Osteocyte (in vitro differentiated cells): ENCODE measurements at regions not wholly inside any gene's neighbourhood (a gene's known extent, or its start where the extent isn't known, plus 50 kb on each side); places are given as distances from the start of the nearest gene placed in this dataset.
A peak's percentile ranks its signal among the peaks of the same experiment; 100 is the strongest.

ENCODE experiments used
- DNase-seq: peaks from one replicate; pipeline ENCODE4 v3.0.0; 2021; ENCODE audit warnings: mixed read lengths; ENCODE audit not compliant: unreplicated experiment; ENCODE audit errors: extremely low spot score
- H3K27ac Mint-ChIP-seq: one replicate; pipeline ENCODE4 v1.8.0; 2021; ENCODE audit warnings: mild to moderate bottlenecking, mixed read lengths; ENCODE audit not compliant: unreplicated experiment
- H3K27me3 Mint-ChIP-seq: one replicate; pipeline ENCODE4 v1.8.0; 2021; ENCODE audit warnings: mixed read lengths; ENCODE audit not compliant: unreplicated experiment
- H3K36me3 Mint-ChIP-seq: one replicate; pipeline ENCODE4 v1.8.0; 2021; ENCODE audit warnings: mixed read lengths; ENCODE audit not compliant: unreplicated experiment
- H3K4me1 Mint-ChIP-seq: one replicate; pipeline ENCODE4 v1.8.0; 2021; ENCODE audit warnings: mixed read lengths; ENCODE audit not compliant: unreplicated experiment
- H3K4me3 Mint-ChIP-seq: one replicate; pipeline ENCODE4 v1.8.0; 2021; ENCODE audit warnings: mild to moderate bottlenecking, moderate library complexity, mixed read lengths; ENCODE audit not compliant: unreplicated experiment
- H3K9me3 Mint-ChIP-seq: one replicate; pipeline ENCODE4 v1.8.0; 2021; ENCODE audit warnings: mixed read lengths; ENCODE audit not compliant: unreplicated experiment
- CTCF ChIP-seq: fragments of 200-600 bp; sonication (generic); IDR thresholded peaks from 2 replicates; pipeline ENCODE4 v1.5.0; 2021; ENCODE audit warnings: antibody characterized with exemption, mild to moderate bottlenecking, moderate library complexity

- Mint-ChIP-seq H3K4me1 (peaks cover 21% of the 10 kb centered on the region), H3K36me3 (no peaks in the 10 kb centered on the region), H3K9me3 (no peaks in the 10 kb centered on the region), H3K27me3 (no peaks in the 10 kb centered on the region), H3K27ac (peak overlapping the region; percentile 93), H3K4me3 (no peak overlapping the region)
- TF ChIP-seq CTCF, result no peak
- DNase-seq, result peak; percentile 65
Observed at GRCh38 chr9:92180002-92180400, 64.8 kb upstream of the SPTLC1 start.

GRCh38 chr9:92179286-92180001 lies 64.2 kb upstream of the SPTLC1 start:
- peak; percentile 59 for DNase-seq
- no peaks in the 10 kb centered on the region for H3K27me3 Mint-ChIP-seq
- no peak overlapping the region for H3K27ac Mint-ChIP-seq
- H3K4me1 Mint-ChIP-seq, result peaks cover 21% of the 10 kb centered on the region
- no peak for TF ChIP-seq CTCF
- H3K36me3 Mint-ChIP-seq, result no peaks in the 10 kb centered on the region
- no peaks in the 10 kb centered on the region for H3K9me3 Mint-ChIP-seq
- H3K4me3 Mint-ChIP-seq, result no peak overlapping the region

DNA sequence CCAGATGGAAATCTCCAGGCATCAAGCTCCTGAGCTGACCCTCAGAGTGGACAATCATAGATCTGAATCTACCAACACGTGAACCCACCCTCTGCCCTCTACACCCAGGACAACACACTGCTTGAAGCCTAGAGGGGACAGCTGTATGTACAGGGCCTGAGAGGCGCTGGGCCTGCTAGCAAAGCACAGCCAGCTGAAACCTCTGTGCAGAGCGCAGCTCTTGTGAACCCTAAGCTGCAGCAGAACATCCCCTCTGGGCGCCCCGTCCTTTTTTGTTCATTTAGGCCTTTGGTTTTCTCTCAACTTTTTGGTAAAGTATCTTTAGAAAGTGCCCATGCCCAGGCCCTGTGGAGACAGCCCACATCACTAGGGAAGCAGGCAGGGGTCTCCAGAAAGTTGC lies 62.4 kb upstream of the SPTLC1 start:
- Mint-ChIP-seq H3K4me3 (no peak overlapping the region), H3K27me3 (peaks cover 6% of the 10 kb centered on the region), H3K36me3 (no peaks in the 10 kb centered on the region), H3K9me3 (peaks cover 4% of the 10 kb centered on the region), H3K4me1 (peaks cover 21% of the 10 kb centered on the region), H3K27ac (no peak overlapping the region)
- DNase-seq, result peak; percentile 60
- TF ChIP-seq CTCF, result no peak

- Mint-ChIP-seq H3K27me3 (peaks cover 8% of the 10 kb centered on the region), H3K4me1 (peaks cover 19% of the 10 kb centered on the region), H3K36me3 (no peaks in the 10 kb centered on the region), H3K9me3 (peaks cover 4% of the 10 kb centered on the region), H3K4me3 (no peak overlapping the region), H3K27ac (no peak overlapping the region)
- peak; percentile 81 for DNase-seq
- TF ChIP-seq CTCF, result no peak
Observed at GRCh38 chr9:92176800-92177185, 61.6 kb upstream of the SPTLC1 start.

DNA sequence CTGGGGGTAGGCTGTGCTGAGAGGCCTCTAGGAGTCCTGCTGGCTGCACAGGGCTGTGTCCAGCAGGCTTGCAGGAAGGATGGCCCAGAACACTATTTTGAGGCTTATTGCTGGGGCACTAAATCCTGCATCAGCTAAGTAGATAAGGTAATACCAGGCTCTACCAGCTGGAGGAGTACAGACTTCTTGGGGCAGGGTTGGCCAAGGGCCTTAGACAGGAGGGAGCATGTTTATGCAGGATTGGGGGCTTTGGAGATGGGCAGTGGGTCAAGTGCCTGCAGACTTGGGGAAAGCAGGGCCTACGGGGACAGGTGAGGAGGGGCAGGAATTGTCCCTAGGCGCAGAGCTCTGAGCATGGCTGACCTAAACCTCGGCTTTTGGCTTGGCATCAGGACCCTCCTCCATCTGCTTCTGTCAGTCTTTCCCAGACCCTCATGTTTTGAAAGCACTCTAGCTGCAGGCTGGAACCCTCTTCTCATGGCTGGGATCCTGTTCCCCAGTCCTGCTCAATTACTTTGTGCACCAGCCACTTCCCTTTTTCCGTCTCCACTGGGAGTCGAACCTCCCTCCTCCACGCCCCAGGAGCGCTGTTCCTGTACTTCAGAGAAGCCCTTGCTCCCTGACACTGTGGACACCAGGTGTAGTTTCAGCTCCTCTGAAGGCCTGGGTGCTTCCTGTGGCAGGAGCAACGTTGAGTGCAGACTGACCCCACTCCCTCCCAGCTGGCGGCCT lies 61.0 kb upstream of the SPTLC1 start:
- DNase-seq, result peak; percentile 78
- H3K4me1 Mint-ChIP-seq, result peaks cover 14% of the 10 kb centered on the region
- no peaks in the 10 kb centered on the region for H3K36me3 Mint-ChIP-seq
- H3K27me3 Mint-ChIP-seq, result peaks cover 12% of the 10 kb centered on the region
- no peak overlapping the region for H3K27ac Mint-ChIP-seq
- peak; percentile 21 for TF ChIP-seq CTCF
- no peak overlapping the region for H3K4me3 Mint-ChIP-seq
- peaks cover 4% of the 10 kb centered on the region for H3K9me3 Mint-ChIP-seq
